ENCODE measurements at regions not wholly inside any gene's neighbourhood (a gene's known extent, or its start where the extent isn't known, plus 50 kb on each side); places are given as distances from the start of the nearest gene placed in this dataset.

DNA sequence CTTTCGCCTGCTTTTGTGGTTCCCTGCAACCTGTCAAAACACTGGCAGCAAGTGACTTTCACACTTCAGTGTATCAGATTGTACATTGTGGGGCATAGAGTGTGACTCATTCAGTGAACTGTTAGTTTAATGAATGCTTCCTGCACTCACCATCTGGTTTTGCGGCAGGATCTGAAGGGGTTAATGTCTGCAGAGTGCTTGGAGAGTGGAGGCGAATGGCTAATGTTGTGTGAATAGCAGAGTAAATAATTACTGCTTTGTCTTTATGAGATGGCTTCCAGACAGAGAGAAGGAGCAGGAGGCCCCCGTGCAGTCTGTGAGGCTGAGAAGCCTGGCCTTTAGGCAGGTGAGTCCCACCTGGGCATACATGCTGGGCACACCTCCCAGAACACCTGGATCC, 454.3 kb upstream of the KIRREL3 start:
- no peaks in the 10 kb centered on the region for H3K27me3 ChIP-seq
- H3K36me3 ChIP-seq = no peaks in the 10 kb centered on the region
- DNase-seq = no peak
- no peak overlapping the region for H3K4me3 ChIP-seq
- H3K4me1 ChIP-seq = no peaks in the 10 kb centered on the region
- WGBS, 2 donors = 42 to 43% methylated on average over 4 of the region's 4 CpGs
- no peaks in the 10 kb centered on the region for H3K9me3 ChIP-seq
- intact Hi-C loops (cut with DNase I) = no loop called here
- H3K27ac ChIP-seq = no peak overlapping the region
- TF ChIP-seq, protein P1, sequence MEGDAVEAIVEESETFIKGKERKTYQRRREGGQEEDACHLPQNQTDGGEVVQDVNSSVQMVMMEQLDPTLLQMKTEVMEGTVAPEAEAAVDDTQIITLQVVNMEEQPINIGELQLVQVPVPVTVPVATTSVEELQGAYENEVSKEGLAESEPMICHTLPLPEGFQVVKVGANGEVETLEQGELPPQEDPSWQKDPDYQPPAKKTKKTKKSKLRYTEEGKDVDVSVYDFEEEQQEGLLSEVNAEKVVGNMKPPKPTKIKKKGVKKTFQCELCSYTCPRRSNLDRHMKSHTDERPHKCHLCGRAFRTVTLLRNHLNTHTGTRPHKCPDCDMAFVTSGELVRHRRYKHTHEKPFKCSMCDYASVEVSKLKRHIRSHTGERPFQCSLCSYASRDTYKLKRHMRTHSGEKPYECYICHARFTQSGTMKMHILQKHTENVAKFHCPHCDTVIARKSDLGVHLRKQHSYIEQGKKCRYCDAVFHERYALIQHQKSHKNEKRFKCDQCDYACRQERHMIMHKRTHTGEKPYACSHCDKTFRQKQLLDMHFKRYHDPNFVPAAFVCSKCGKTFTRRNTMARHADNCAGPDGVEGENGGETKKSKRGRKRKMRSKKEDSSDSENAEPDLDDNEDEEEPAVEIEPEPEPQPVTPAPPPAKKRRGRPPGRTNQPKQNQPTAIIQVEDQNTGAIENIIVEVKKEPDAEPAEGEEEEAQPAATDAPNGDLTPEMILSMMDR (IDR thresholded peaks at IDR 0.05) = no peak
- TF ChIP-seq POLR2A (IDR thresholded peaks at IDR 0.05) = no peak

DNA sequence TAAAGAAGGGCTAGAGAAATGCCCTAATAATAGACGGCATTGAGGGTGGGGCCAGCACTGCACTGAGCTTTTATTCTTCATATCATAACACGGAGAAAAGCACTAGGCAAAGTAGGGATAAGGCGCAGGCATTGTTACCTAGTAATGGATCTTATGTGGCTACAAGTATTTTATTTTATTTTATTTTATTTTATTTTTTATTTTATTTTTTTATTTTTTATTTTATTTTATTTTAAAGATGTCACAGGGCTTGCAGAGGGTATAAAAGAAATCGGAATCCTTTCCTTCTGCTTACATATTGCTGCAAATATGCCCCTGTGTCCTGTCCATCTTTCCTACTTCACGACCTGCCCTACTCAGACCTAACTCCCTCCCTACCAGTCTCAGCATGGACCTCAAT, 452.0 kb upstream of the KIRREL3 start:
- TF ChIP-seq, protein P1 (IDR thresholded peaks at IDR 0.05) = no peak
- no peak for TF ChIP-seq POLR2A (IDR thresholded peaks at IDR 0.05)
- Histone ChIP-seq H3K36me3 (no peaks in the 10 kb centered on the region), H3K27ac (no peak overlapping the region), H3K9me3 (no peaks in the 10 kb centered on the region), H3K27me3 (no peaks in the 10 kb centered on the region), H3K4me1 (no peaks in the 10 kb centered on the region), H3K4me3 (no peak overlapping the region)
- intact Hi-C loops (cut with DNase I) = no loop called here
- WGBS, 2 donors = 70 to 79% methylated on average over 5 of the region's 5 CpGs
- DNase-seq = no peak

DNA sequence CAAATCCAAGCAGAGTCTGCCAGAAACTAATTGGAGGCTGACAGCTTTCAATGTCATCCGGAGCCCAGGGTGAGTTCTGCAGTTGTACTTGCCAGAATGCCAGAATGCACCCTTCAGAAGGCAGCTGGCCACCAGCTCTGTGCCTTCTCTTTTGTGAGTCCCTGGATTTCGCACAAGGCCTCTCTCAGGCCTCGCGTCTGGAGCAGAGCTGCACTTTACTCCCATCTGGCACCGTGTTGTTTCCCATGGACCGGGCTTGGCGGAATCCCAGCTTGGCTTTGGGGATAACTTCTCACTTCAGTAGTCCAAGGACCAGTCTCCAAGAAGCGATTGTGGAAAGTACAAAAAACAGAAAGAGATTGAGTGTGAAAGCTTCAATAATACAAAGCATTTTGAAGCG, 451.3 kb upstream of the KIRREL3 start:
- H3K9me3 ChIP-seq = no peaks in the 10 kb centered on the region
- no peak overlapping the region for H3K27ac ChIP-seq
- no peaks in the 10 kb centered on the region for H3K36me3 ChIP-seq
- TF ChIP-seq, protein P1 (IDR thresholded peaks at IDR 0.05) = no peak
- no peak for TF ChIP-seq POLR2A (IDR thresholded peaks at IDR 0.05)
- H3K4me1 ChIP-seq = no peaks in the 10 kb centered on the region
- DNase-seq = no peak
- H3K27me3 ChIP-seq = no peaks in the 10 kb centered on the region
- no peak overlapping the region for H3K4me3 ChIP-seq
- intact Hi-C loops (cut with DNase I) = no loop called here
- WGBS, 2 donors = 84 to 87% methylated on average over 3 to 8 of the region's 9 CpGs

DNA sequence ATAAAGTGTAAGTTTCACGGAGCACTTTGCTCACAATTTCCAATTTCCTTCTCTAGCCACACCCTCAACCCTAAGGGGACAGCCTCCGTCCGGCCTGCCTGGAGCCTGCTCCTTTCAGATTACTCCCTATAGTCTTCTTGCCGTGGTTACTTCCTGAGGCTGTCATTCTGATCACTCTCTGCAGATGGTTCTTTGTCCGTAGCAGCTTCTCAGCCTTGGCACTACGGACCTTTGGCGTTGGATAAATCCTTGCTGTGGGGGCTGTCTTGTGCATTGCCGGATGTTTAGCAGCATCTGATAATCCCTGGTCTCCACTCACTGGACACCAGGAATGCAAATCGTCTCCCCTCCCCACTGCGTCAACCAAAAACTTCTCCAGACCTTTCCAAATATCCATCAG, 447.5 kb upstream of the KIRREL3 start:
- H3K36me3 ChIP-seq = no peaks in the 10 kb centered on the region
- DNase-seq = no peak
- TF ChIP-seq POLR2A (IDR thresholded peaks at IDR 0.05) = no peak
- TF ChIP-seq, protein P1 (IDR thresholded peaks at IDR 0.05) = no peak
- no peaks in the 10 kb centered on the region for H3K27me3 ChIP-seq
- H3K4me3 ChIP-seq = no peak overlapping the region
- no peaks in the 10 kb centered on the region for H3K9me3 ChIP-seq
- intact Hi-C loops (cut with DNase I) = no loop called here
- H3K4me1 ChIP-seq = no peaks in the 10 kb centered on the region
- H3K27ac ChIP-seq = no peak overlapping the region
- WGBS, 2 donors = 79 to 80% methylated on average over 7 to 10 of the region's 10 CpGs

GRCh38 chr11:127445476-127445875, 444.9 kb upstream of the KIRREL3 start:
- Histone ChIP-seq H3K27ac (no peak overlapping the region), H3K4me3 (no peak overlapping the region), H3K9me3 (no peaks in the 10 kb centered on the region), H3K4me1 (no peaks in the 10 kb centered on the region), H3K27me3 (no peaks in the 10 kb centered on the region), H3K36me3 (no peaks in the 10 kb centered on the region)
- TF ChIP-seq, protein P1 (IDR thresholded peaks at IDR 0.05) = no peak
- no peak for TF ChIP-seq POLR2A (IDR thresholded peaks at IDR 0.05)
- WGBS, 2 donors = 57 to 59% methylated on average over 4 of the region's 4 CpGs
- no peak for DNase-seq
- intact Hi-C loops (cut with DNase I) = no loop called here
